ENCODE measurements at regions not wholly inside any gene's neighbourhood (a gene's known extent, or its start where the extent isn't known, plus 50 kb on each side); places are given as distances from the start of the nearest gene placed in this dataset.
"Not testable (repeated sequence)": the region's sequence is repeated elsewhere in the genome, so short reads cannot be mapped to it uniquely, and the experiment has no call there.

DNA sequence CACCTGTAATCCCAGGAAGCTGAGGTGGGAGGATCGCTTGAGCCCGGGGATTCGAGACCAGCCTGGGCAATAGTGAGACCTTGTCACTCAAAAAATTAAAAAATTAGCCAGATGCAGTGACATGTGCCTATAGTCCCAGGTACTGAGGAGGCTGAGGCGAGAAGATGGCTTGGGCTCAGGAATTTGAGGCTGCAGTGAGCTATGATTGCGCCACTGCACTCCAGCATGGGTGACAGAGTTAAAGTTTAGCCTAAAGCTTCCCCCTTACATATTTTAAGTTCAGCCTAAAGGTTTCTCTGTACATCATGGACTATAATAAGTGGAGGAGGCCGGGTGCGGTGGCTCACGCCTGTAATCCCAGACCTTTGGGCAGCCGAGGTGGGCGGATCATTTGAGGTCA lies 70.1 kb downstream of the SPRING1 start:
- intact Hi-C loops (cut with micrococcal nuclease): no loop called here
- Mint-ChIP-seq H3K27ac (no peak overlapping the region), H3K36me3 (ENCODE audit: low read depth) (no peaks in the 10 kb centered on the region), H3K9me3 (no peaks in the 10 kb centered on the region), H3K4me3 (no peak overlapping the region), H3K27me3 (peaks cover under 1% of the 10 kb centered on the region), H3K4me1 (ENCODE audit: low read depth) (peaks cover 5% of the 10 kb centered on the region)
- TF ChIP-seq, protein P1, sequence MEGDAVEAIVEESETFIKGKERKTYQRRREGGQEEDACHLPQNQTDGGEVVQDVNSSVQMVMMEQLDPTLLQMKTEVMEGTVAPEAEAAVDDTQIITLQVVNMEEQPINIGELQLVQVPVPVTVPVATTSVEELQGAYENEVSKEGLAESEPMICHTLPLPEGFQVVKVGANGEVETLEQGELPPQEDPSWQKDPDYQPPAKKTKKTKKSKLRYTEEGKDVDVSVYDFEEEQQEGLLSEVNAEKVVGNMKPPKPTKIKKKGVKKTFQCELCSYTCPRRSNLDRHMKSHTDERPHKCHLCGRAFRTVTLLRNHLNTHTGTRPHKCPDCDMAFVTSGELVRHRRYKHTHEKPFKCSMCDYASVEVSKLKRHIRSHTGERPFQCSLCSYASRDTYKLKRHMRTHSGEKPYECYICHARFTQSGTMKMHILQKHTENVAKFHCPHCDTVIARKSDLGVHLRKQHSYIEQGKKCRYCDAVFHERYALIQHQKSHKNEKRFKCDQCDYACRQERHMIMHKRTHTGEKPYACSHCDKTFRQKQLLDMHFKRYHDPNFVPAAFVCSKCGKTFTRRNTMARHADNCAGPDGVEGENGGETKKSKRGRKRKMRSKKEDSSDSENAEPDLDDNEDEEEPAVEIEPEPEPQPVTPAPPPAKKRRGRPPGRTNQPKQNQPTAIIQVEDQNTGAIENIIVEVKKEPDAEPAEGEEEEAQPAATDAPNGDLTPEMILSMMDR (IDR thresholded peaks at IDR 0.05): no peak
- DNase-seq (no peak), ATAC-seq (no peak)
- ChIA-PET POLR2A (interaction anchor here (1.0 kb wide), 1 partner anchor 493 kb away, joined by 3 read pairs; no protein-coding TSS in a partner anchor), CTCF (no interaction called here)

GRCh38 chr12:116666829-116667228 lies 71.0 kb downstream of the SPRING1 start:
- ATAC-seq; H3K27ac Mint-ChIP-seq; H3K27me3 Mint-ChIP-seq; H3K36me3 Mint-ChIP-seq (ENCODE audit: low read depth); DNase-seq; H3K9me3 Mint-ChIP-seq; intact Hi-C loops (cut with micrococcal nuclease); CTCF ChIA-PET; H3K4me3 Mint-ChIP-seq; POLR2A ChIA-PET; H3K4me1 Mint-ChIP-seq (ENCODE audit: low read depth): not testable (repeated sequence)

GRCh38 chr12:116666305-116666673 lies 71.6 kb downstream of the SPRING1 start:
- Mint-ChIP-seq H3K36me3 (ENCODE audit: low read depth) (no peaks in the 10 kb centered on the region), H3K4me3 (no peak overlapping the region), H3K27me3 (peaks cover 1% of the 10 kb centered on the region), H3K9me3 (no peaks in the 10 kb centered on the region), H3K27ac (no peak overlapping the region), H3K4me1 (ENCODE audit: low read depth) (no peaks in the 10 kb centered on the region)
- CTCF ChIA-PET: no interaction called here
- intact Hi-C loops (cut with micrococcal nuclease): no loop called here
- TF ChIP-seq, protein P1 (IDR thresholded peaks at IDR 0.05): no peak
- POLR2A ChIA-PET: no interaction called here
- no peak for ATAC-seq
- no peak for DNase-seq

DNA sequence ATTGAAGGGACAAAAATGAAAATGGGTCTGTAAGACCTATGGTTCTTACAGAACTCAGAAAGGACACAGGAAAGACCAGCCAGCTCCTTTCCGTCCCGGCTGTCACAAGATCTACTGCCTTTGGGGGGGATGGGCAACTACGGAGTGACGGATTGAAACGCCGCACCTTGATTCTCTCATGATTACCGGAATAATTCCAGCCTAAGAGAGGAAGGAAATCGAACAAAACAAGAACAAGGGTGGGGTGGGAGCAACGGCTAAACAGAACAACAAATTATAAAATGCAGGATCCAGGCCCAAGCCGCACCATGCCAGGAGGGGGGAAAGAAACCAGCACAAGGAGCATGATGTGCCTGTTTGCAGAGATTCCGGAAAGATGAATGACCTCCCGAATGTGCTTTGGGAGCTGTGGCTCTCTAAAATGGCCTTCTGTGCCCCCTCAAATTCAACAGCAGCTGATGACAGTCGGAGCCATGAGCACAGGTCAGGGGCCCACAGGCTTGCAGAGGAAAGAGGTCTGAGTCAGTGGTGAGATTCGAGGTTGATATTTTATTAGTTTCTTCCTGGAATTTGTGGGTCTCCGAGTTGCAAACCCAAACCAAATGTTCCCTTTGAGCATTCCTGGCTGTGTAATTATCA lies 72.1 kb downstream of the SPRING1 start:
- no peak overlapping the region for H3K27ac Mint-ChIP-seq
- H3K4me1 Mint-ChIP-seq (ENCODE audit: low read depth): no peaks in the 10 kb centered on the region
- ChIA-PET POLR2A (no interaction called here), CTCF (no interaction called here)
- ATAC-seq (no peak), DNase-seq (no peak)
- no peak overlapping the region for H3K4me3 Mint-ChIP-seq
- no peaks in the 10 kb centered on the region for H3K36me3 Mint-ChIP-seq (ENCODE audit: low read depth)
- H3K27me3 Mint-ChIP-seq: peaks cover 1% of the 10 kb centered on the region
- intact Hi-C loops (cut with micrococcal nuclease): no loop called here
- TF ChIP-seq, protein P1 (IDR thresholded peaks at IDR 0.05): no peak
- H3K9me3 Mint-ChIP-seq: no peaks in the 10 kb centered on the region

DNA sequence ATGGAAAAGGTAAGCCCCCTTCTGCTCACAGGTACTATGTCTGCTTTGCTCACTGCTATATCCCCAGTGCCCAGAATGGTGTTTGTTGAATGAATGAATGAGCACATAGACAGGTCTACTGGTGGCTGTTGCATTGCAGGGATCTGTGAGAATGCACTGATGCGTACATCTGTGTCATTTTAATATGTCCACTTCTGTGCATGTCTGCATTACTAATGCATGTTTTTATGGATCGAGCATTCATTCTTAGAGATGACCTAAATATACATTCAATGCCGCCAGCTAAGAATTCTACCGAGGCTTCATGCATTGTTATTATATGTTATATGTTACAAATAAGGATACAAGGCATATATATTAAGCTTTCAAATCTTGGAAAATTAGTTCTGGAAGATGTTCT lies 73.8 kb downstream of the SPRING1 start:
- ATAC-seq: no peak
- no peak for DNase-seq
- ChIA-PET CTCF (interaction anchor here (1.2 kb wide), 1 partner anchor 44 kb away, joined by 3 read pairs; no protein-coding TSS in a partner anchor), POLR2A (no interaction called here)
- Mint-ChIP-seq H3K9me3 (no peaks in the 10 kb centered on the region), H3K27me3 (peaks cover 1% of the 10 kb centered on the region), H3K4me3 (no peak overlapping the region), H3K27ac (no peak overlapping the region), H3K4me1 (ENCODE audit: low read depth) (no peaks in the 10 kb centered on the region), H3K36me3 (ENCODE audit: low read depth) (no peaks in the 10 kb centered on the region)
- intact Hi-C loops (cut with micrococcal nuclease): no loop called here
- TF ChIP-seq, protein P1 (IDR thresholded peaks at IDR 0.05): no peak

All from activated CD8-positive, alpha-beta T cell treated with anti-CD3 and anti-CD28 coated beads for 36 hours (primary cell).